ENCODE measurements at regions not wholly inside any gene's neighbourhood (a gene's known extent, or its start where the extent isn't known, plus 50 kb on each side); places are given as distances from the start of the nearest gene placed in this dataset.

DNA sequence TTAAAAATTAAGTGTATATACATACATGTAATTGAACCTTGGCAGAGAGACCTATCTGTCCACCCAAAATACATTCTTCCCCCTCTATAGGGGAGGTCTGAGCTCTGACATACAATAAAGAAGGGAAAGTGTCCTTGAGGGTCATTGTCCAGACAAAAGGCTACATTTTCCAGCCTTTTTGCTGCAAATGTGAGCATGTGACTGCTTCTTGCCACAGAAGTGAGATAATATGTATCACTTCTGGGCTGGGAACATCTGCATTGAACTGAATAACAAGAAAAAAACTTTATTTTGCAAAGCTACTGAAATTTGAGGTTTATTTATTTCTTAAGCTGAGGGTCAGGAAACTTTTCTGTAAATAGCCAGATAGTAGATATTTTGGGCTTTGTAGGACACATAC, 131.3 kb downstream of the TBC1D30 start:
- TF ChIP-seq, protein P1, sequence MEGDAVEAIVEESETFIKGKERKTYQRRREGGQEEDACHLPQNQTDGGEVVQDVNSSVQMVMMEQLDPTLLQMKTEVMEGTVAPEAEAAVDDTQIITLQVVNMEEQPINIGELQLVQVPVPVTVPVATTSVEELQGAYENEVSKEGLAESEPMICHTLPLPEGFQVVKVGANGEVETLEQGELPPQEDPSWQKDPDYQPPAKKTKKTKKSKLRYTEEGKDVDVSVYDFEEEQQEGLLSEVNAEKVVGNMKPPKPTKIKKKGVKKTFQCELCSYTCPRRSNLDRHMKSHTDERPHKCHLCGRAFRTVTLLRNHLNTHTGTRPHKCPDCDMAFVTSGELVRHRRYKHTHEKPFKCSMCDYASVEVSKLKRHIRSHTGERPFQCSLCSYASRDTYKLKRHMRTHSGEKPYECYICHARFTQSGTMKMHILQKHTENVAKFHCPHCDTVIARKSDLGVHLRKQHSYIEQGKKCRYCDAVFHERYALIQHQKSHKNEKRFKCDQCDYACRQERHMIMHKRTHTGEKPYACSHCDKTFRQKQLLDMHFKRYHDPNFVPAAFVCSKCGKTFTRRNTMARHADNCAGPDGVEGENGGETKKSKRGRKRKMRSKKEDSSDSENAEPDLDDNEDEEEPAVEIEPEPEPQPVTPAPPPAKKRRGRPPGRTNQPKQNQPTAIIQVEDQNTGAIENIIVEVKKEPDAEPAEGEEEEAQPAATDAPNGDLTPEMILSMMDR (IDR thresholded peaks at IDR 0.05; ENCODE audit: control extremely low read depth in 1 of 3, insufficient read depth in 1 of 3, low read depth in 1 of 3, low read length in 3 of 3) = no peak
- no peak for TF ChIP-seq RAD21 (IDR thresholded peaks at IDR 0.05 in 1 of 2, conservative IDR thresholded peaks at IDR 0.05 in 1 of 2; ENCODE audit: low read depth in 2 of 2, low read length in 2 of 2)
- TF ChIP-seq, protein P2, sequence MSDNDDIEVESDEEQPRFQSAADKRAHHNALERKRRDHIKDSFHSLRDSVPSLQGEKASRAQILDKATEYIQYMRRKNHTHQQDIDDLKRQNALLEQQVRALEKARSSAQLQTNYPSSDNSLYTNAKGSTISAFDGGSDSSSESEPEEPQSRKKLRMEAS (IDR thresholded peaks at IDR 0.05) = no peak
- no peak for TF ChIP-seq CEBPB (IDR thresholded peaks at IDR 0.05; ENCODE audit: low read depth, low read length)
